LNCaP clone FGC (cell line): ENCODE measurements at regions not wholly inside any gene's neighbourhood (a gene's known extent, or its start where the extent isn't known, plus 50 kb on each side); places are given as distances from the start of the nearest gene placed in this dataset.

Source experiments
- DNase-seq: peaks from one replicate; pipeline ENCODE4 v3.0.0-alpha.2; 2011; ENCODE audit warnings: low read depth
- H3K4me3 ChIP-seq: 2 replicates; pipeline ENCODE4 v1.5.1; 2011; ENCODE audit warnings: mild to moderate bottlenecking, low read depth, low read length, control low read depth
- TF ChIP-seq, protein P1 (sequence below): IDR thresholded peaks from 2 replicates; pipeline ENCODE4 v1.5.1; 2012; ENCODE audit warnings: mild to moderate bottlenecking; ENCODE audit not compliant: control insufficient read depth, insufficient read depth; ENCODE audit errors: extremely low read depth

DNA sequence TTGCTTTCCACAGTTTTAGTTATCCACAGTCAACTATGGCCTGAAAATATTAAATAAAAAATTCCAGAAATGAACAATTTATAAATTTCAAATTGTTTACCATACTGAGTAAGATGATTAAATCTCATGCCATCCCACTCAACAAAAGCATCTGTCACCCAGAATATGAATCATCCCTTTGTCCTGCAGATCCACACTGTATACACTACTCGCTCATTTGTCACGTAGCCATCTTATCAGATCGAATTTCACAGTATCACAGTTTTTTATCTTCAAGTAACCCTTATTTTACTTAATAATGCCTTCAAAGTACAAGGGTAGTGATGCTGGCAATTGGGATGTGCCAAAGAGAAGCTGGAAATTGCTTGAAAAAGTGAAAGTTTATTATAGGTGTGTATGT is 291.8 kb upstream of the LRATD1 start:
- no peak for DNase-seq
- TF ChIP-seq, protein P1, sequence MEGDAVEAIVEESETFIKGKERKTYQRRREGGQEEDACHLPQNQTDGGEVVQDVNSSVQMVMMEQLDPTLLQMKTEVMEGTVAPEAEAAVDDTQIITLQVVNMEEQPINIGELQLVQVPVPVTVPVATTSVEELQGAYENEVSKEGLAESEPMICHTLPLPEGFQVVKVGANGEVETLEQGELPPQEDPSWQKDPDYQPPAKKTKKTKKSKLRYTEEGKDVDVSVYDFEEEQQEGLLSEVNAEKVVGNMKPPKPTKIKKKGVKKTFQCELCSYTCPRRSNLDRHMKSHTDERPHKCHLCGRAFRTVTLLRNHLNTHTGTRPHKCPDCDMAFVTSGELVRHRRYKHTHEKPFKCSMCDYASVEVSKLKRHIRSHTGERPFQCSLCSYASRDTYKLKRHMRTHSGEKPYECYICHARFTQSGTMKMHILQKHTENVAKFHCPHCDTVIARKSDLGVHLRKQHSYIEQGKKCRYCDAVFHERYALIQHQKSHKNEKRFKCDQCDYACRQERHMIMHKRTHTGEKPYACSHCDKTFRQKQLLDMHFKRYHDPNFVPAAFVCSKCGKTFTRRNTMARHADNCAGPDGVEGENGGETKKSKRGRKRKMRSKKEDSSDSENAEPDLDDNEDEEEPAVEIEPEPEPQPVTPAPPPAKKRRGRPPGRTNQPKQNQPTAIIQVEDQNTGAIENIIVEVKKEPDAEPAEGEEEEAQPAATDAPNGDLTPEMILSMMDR: no peak
- H3K4me3 ChIP-seq: no peak overlapping the region

DNA sequence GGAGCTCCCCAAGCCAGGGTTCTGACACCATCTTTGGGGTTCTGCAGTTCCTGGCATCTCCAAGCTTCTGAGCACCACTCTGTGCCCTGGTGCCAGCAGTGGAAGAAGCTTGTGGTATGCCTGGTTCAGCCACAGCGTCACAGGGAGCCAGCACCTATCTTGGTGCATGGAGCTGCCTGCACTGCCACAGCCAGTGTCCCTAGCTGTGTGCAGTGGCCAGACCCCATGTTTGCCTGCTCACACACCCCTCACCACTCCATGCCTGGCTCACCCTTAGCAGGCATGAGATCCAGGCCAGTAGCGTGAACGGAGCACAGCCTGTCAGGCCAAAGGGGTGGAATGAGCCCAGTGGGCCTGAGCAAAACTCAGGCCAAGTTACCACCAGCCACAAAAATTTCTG is 290.2 kb upstream of the LRATD1 start:
- TF ChIP-seq, protein P1: no peak
- DNase-seq: no peak
- H3K4me3 ChIP-seq: no peak overlapping the region

DNA sequence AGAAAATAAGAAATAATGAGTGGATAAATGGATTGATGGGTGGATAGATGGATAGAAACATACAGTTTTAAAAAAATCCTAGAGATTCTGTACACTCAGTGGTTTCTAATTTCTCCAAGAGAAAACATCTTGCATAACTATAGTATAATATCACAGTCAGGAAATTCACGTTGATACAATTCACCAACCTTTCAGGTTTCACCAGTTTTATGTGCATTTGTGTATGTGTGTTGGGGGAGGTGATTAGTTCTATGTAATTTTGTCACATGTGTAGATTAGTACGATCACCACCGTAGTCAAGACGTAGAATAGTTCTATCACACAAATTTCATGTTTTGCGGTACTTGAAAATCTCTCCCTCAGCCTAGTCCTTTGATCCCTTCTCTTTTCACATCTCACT is 288.2 kb upstream of the LRATD1 start:
- DNase-seq: no peak
- TF ChIP-seq, protein P1: no peak
- H3K4me3 ChIP-seq: no peak overlapping the region

DNA sequence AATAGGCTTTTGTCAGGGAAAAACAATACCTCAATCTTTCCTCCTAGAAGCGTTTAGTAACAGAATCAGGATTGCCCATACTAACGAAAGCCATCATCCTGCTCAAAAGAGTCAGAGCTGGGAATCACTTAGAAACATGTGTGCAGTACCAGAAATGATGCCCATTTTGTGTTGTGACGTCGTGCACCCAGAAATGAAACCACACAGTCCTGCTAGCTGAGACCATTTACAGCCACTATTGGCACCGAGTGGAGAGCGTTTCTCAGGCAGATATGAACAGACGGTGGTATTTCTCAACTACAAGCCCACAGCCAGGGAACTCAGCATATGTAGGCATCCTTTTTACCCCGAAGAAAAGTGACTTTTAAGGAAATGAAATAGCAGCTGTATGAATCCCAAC is 284.3 kb upstream of the LRATD1 start:
- no peak for DNase-seq
- H3K4me3 ChIP-seq: no peak overlapping the region
- TF ChIP-seq, protein P1: no peak

DNA sequence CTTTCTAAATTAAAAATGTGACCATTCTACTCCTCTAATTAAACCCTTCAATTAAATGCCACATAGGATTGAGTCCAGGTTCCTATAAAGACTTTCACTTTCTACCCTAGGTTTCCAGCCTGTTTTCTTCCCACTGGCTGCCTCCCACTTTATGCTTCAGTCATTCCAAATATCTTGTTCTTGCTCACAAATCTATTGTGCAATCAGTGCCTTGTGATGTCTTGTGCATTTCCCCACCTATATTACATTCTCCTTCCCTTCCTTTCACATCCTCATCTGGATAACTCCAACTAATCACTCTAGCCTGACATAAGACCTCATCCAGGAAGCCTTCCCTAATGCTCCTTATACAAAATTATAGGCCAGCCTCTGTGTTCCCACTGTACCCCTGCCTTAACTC is 281.7 kb upstream of the LRATD1 start:
- DNase-seq: no peak
- no peak overlapping the region for H3K4me3 ChIP-seq
- TF ChIP-seq, protein P1: no peak

DNA sequence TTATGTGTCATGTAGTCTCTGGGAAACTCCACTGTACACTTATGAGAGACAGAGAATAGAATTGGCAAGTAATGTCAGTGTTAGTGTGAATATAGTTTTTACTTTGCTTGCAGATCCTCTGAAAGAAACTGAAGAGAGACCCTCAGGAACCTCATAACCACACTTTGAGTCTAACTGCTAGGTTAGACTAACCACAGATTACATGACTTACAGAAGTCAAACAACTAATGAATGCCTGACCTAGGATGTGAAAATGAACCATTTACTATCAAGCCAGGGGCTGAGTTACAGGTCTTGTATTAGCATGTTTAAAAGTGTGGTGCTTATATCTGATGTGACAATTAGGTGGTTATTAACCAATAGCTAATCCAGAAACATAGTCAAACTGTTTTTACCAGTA is 280.4 kb upstream of the LRATD1 start:
- no peak overlapping the region for H3K4me3 ChIP-seq
- TF ChIP-seq, protein P1: no peak
- no peak for DNase-seq

DNA sequence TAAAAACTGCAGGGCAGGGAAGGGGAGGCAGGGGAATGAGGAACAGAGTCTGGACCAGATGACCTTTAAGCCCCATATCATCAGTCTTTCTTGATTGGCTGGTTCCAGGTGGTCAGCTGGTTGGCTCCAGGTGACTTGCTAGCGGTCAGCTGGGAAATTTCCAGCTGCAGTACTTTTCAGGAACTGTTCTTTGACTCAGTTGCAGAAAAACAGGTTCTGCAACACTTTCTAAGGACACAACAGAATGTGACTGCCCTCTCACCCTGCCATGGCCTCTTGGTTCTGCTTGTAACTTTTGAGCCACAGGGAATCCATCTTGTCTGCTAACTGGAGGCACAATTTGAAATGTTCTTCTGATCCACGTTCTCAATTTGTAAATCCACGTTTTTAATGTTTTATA is 278.3 kb upstream of the LRATD1 start:
- DNase-seq: peak; percentile 18
- TF ChIP-seq, protein P1: no peak
- no peak overlapping the region for H3K4me3 ChIP-seq
